ENCODE measurements at regions not wholly inside any gene's neighbourhood (a gene's known extent, or its start where the extent isn't known, plus 50 kb on each side); places are given as distances from the start of the nearest gene placed in this dataset.
"Not testable (repeated sequence)": the region's sequence is repeated elsewhere in the genome, so short reads cannot be mapped to it uniquely, and the experiment has no call there.

- not testable (repeated sequence) for ATAC-seq
These were observed 76.9 kb upstream of the HNRNPA1L2 start for GRCh38 chr13:52565324-52565723.

DNA sequence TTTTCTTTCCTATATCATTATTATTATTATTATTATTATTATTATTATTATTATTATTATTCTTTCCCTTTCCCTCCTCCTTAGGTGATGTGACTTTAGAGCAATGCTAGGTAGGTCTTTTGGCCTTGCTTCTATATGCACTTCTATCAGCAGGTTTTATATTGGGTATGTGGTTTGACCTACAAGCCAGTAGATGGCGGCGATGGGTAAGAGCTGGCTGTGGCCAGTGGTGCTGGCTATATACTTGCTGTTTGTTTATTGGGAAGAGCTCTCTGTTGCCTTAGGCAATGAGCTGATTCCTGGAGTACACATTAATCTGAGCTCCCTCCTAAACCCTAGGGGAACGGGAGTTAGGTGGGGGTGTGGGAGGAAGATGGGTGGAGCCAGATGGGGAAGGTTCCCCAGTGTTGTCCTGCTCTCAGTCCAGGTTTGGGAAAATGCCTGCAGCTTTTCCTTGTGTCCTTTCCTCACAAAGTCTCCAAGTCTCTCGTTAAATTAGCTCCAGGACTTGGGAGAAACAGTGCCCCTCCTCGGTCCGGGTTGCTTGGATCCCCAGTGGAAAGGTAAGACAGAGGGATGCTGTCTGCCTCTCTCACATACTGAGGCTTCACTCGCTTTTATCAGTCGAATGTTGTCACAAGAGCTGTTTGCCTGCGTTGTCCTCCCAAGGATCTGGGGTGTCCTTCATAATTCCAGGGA lies 72.2 kb upstream of the HNRNPA1L2 start:
- peak; percentile 50 for DNase-seq (ENCODE audit: low spot score)
- ATAC-seq = peak; percentile 99

More at GRCh38 chr13:52565324-52565723, 76.9 kb upstream of the HNRNPA1L2 start:
- not testable (repeated sequence) for DNase-seq (ENCODE audit: low spot score)

GRCh38 chr13:52571163-52571562 lies 71.1 kb upstream of the HNRNPA1L2 start:
- not testable (repeated sequence) for DNase-seq (ENCODE audit: low spot score); ATAC-seq

- not testable (repeated sequence) for DNase-seq (ENCODE audit: low spot score); ATAC-seq
These were observed 59.3 kb upstream of the HNRNPA1L2 start for GRCh38 chr13:52582962-52583361.

All from left lobe of liver (tissue), 2 donors.